Globus pallidus (tissue), 1 donor: ENCODE measurements at regions not wholly inside any gene's neighbourhood (a gene's known extent, or its start where the extent isn't known, plus 50 kb on each side); places are given as distances from the start of the nearest gene placed in this dataset.

Experiments
- DNase-seq: peaks from one replicate; pipeline ENCODE4 v3.0.0-alpha.2; 2015; ENCODE audit warnings: low spot score

GRCh38 chr12:29879606-29880308 lies 96.0 kb upstream of the TMTC1 start:
- DNase-seq, result no peak

- DNase-seq, result no peak
These were observed 86.2 kb upstream of the TMTC1 start for GRCh38 chr12:29869946-29870345.

GRCh38 chr12:29867823-29868222 lies 84.1 kb upstream of the TMTC1 start:
- no peak for DNase-seq

- no peak for DNase-seq
These were observed 79.9 kb upstream of the TMTC1 start for GRCh38 chr12:29863665-29864064.

- DNase-seq, result peak; percentile 7
These were observed 74.6 kb upstream of the TMTC1 start for GRCh38 chr12:29858270-29858786.

GRCh38 chr12:29847246-29847645 lies 63.5 kb upstream of the TMTC1 start:
- no peak for DNase-seq

GRCh38 chr12:29844667-29845066 lies 60.9 kb upstream of the TMTC1 start:
- DNase-seq, result no peak

- no peak for DNase-seq
These were observed 59.3 kb upstream of the TMTC1 start for GRCh38 chr12:29843036-29843435.

GRCh38 chr12:29838768-29839167 lies 55.0 kb upstream of the TMTC1 start:
- no peak for DNase-seq
